ENCODE measurements at regions not wholly inside any gene's neighbourhood (a gene's known extent, or its start where the extent isn't known, plus 50 kb on each side); places are given as distances from the start of the nearest gene placed in this dataset.

DNA sequence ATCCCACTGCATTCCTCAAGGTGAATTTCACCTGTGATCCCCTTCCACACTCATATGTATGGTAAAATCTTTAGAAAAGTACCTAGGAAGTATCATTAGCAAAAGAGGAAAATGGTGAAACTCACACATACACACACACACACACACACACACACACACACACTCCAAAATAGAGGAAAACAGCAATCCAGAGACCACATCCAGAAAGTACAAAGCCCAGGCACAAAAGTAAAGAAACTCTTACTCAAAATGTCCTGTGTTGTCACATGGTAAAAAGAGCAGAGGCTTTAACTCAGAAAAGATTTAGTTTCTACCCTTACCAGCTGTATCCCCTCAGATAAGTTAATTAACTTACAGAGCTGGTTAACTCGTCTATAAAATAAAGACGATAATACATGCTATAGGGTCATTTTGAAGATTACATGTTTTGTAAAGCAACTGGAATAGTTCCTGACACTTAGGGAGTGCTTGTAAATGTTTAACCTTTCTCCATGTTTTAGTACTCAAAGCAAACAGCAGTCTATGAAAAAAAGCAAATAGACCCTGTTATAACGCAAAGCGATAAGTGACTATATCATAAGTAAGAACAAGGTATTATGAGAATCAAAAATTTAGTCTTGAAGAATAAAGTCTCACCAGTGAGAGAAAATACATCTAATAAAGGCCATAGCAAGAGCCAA lies 360.0 kb upstream of the LRATD1 start:
- Histone ChIP-seq H4K20me1 (replicated peaks; ENCODE audit: control insufficient read depth, extremely low read depth, insufficient read depth, low read length) (no peaks in the 10 kb centered on the region), H3K79me2 (ENCODE audit: control insufficient read depth, insufficient read depth, low read length) (no peaks in the 10 kb centered on the region), H3K27me3 (ENCODE audit: control insufficient read depth in 2 of 2, insufficient read depth in 2 of 2, low read length in 2 of 2) (no peaks in the 10 kb centered on the region), H3K9me1 (replicated peaks; ENCODE audit: control insufficient read depth, extremely low read depth, insufficient read depth, low read length) (no peaks in the 10 kb centered on the region), H3K4me1 (ENCODE audit: control insufficient read depth, extremely low read depth, insufficient read depth, low read length) (no peaks in the 10 kb centered on the region), H3K9ac (replicated peaks; ENCODE audit: extremely low read depth, insufficient read depth, low read length) (no peak overlapping the region), H3K4me3 (replicated peaks in 1 of 3; ENCODE audit: insufficient read depth in 1 of 3, low read depth in 1 of 3, low read length in 3 of 3) (no peak overlapping the region), H3K36me3 (ENCODE audit: control insufficient read depth in 2 of 2, extremely low read depth in 1 of 2, insufficient read depth in 2 of 2, low read length in 2 of 2) (no peaks in the 10 kb centered on the region), H3K4me2 (ENCODE audit: insufficient read depth, low read length) (no peak overlapping the region), H3K27ac (ENCODE audit: insufficient read depth, low read depth, low read length) (no peak overlapping the region), H2AFZ (ENCODE audit: low read depth, low read length) (no peak overlapping the region), H3K9me3 (replicated peaks; ENCODE audit: control insufficient read depth, insufficient read depth, low read length) (peaks cover 2% of the 10 kb centered on the region)
- dilution Hi-C loops (cut with MboI; ENCODE audit: extremely low pct_ligation_motif_present, low sequenced_read_pairs) (no loop called here), intact Hi-C loops (cut with micrococcal nuclease) (no loop called here)
- TF ChIP-seq, protein P1, sequence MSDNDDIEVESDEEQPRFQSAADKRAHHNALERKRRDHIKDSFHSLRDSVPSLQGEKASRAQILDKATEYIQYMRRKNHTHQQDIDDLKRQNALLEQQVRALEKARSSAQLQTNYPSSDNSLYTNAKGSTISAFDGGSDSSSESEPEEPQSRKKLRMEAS (IDR thresholded peaks at IDR 0.05; ENCODE audit: insufficient read depth, insufficient read length): no peak
- TF ChIP-seq GATA2 (IDR thresholded peaks at IDR 0.05; ENCODE audit: insufficient read depth, insufficient read length, low read depth, low read length) (no peak), FOS (IDR thresholded peaks at IDR 0.05; ENCODE audit: borderline replicate concordance, insufficient read depth, low read length) (no peak), JUN (IDR thresholded peaks at IDR 0.05; ENCODE audit: borderline replicate concordance, insufficient read depth, insufficient read length, low read depth) (no peak)
- POLR2A ChIA-PET: no interaction called here
- BruUV-seq (replicated peaks): no TSS peak
- DNase-seq (ENCODE audit: low read depth, low spot score) (no peak), FAIRE-seq (no peak)
- CTCF ChIA-PET: no interaction called here

DNA sequence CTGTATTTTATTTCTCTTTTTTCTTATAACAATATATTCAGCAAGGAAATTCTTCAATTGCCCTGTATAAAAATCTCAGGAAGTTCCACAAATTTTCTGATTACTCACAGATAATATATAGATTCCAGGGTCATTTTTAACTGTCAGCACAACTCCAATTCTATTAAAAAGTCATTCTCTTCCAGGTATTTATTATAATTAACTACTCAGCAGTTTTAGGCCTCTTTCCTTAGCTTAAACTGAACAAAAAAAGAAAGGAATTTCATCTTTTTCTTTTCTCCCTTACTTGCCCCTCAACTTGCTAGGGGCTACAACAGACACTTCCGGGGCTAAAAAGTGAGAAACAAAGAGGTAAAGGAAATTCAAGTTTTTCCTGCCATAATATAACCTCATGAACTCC lies 358.9 kb upstream of the LRATD1 start:
- intact Hi-C loops (cut with micrococcal nuclease) (no loop called here), dilution Hi-C loops (cut with MboI; ENCODE audit: extremely low pct_ligation_motif_present, low sequenced_read_pairs) (no loop called here)
- no peak for FAIRE-seq
- Histone ChIP-seq H3K79me2 (ENCODE audit: control insufficient read depth, insufficient read depth, low read length) (no peaks in the 10 kb centered on the region), H4K20me1 (replicated peaks; ENCODE audit: control insufficient read depth, extremely low read depth, insufficient read depth, low read length) (no peaks in the 10 kb centered on the region), H3K9me3 (replicated peaks; ENCODE audit: control insufficient read depth, insufficient read depth, low read length) (peaks cover 2% of the 10 kb centered on the region), H3K27me3 (ENCODE audit: control insufficient read depth in 2 of 2, insufficient read depth in 2 of 2, low read length in 2 of 2) (no peaks in the 10 kb centered on the region), H3K4me1 (ENCODE audit: control insufficient read depth, extremely low read depth, insufficient read depth, low read length) (no peaks in the 10 kb centered on the region), H3K9ac (replicated peaks; ENCODE audit: extremely low read depth, insufficient read depth, low read length) (no peak overlapping the region), H3K36me3 (ENCODE audit: control insufficient read depth in 2 of 2, extremely low read depth in 1 of 2, insufficient read depth in 2 of 2, low read length in 2 of 2) (no peaks in the 10 kb centered on the region), H3K27ac (ENCODE audit: insufficient read depth, low read depth, low read length) (no peak overlapping the region), H3K4me3 (replicated peaks in 1 of 3; ENCODE audit: insufficient read depth in 1 of 3, low read depth in 1 of 3, low read length in 3 of 3) (no peak overlapping the region), H3K9me1 (replicated peaks; ENCODE audit: control insufficient read depth, extremely low read depth, insufficient read depth, low read length) (no peaks in the 10 kb centered on the region), H2AFZ (ENCODE audit: low read depth, low read length) (no peak overlapping the region), H3K4me2 (ENCODE audit: insufficient read depth, low read length) (no peak overlapping the region)
- BruUV-seq (replicated peaks): no TSS peak
- no peak for DNase-seq (ENCODE audit: low read depth, low spot score)
- no peak for TF ChIP-seq FOS (IDR thresholded peaks at IDR 0.05; ENCODE audit: borderline replicate concordance, insufficient read depth, low read length)
- TF ChIP-seq, protein P1 (IDR thresholded peaks at IDR 0.05; ENCODE audit: insufficient read depth, insufficient read length): no peak
- TF ChIP-seq, protein P2, sequence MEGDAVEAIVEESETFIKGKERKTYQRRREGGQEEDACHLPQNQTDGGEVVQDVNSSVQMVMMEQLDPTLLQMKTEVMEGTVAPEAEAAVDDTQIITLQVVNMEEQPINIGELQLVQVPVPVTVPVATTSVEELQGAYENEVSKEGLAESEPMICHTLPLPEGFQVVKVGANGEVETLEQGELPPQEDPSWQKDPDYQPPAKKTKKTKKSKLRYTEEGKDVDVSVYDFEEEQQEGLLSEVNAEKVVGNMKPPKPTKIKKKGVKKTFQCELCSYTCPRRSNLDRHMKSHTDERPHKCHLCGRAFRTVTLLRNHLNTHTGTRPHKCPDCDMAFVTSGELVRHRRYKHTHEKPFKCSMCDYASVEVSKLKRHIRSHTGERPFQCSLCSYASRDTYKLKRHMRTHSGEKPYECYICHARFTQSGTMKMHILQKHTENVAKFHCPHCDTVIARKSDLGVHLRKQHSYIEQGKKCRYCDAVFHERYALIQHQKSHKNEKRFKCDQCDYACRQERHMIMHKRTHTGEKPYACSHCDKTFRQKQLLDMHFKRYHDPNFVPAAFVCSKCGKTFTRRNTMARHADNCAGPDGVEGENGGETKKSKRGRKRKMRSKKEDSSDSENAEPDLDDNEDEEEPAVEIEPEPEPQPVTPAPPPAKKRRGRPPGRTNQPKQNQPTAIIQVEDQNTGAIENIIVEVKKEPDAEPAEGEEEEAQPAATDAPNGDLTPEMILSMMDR (IDR thresholded peaks at IDR 0.05; ENCODE audit: extremely low read depth in 1 of 2, insufficient read depth in 1 of 2, low read depth in 1 of 2, low read length in 2 of 2): no peak
- no peak for TF ChIP-seq EZH2 (IDR thresholded peaks at IDR 0.05; ENCODE audit: borderline replicate concordance, low read depth, low read length, severe bottlenecking)
- no peak for TF ChIP-seq POLR2AphosphoS5 (IDR thresholded peaks at IDR 0.05; ENCODE audit: insufficient read depth, low read depth, low read length)
- TF ChIP-seq MYC (IDR thresholded peaks at IDR 0.05; ENCODE audit: low read depth, low read length): no peak
- TF ChIP-seq JUN (IDR thresholded peaks at IDR 0.05; ENCODE audit: borderline replicate concordance, insufficient read depth, insufficient read length, low read depth): no peak
- no peak for TF ChIP-seq POLR2A (IDR thresholded peaks at IDR 0.05; ENCODE audit: low read depth, low read length)
- TF ChIP-seq GATA2 (IDR thresholded peaks at IDR 0.05; ENCODE audit: insufficient read depth, insufficient read length, low read depth, low read length): no peak
- ChIA-PET CTCF (no interaction called here), POLR2A (no interaction called here)

Measured in endothelial cell of umbilical vein (primary cell).